AG10803 (cell line): ENCODE measurements at regions not wholly inside any gene's neighbourhood (a gene's known extent, or its start where the extent isn't known, plus 50 kb on each side); places are given as distances from the start of the nearest gene placed in this dataset.
"Not testable (repeated sequence)": the region's sequence is repeated elsewhere in the genome, so short reads cannot be mapped to it uniquely, and the experiment has no call there.

Experiments
- DNase-seq: peaks from one replicate; pipeline ENCODE4 v3.0.0; 2010; ENCODE audit warnings: low read depth
- H3K4me3 ChIP-seq: 2 replicates; pipeline ENCODE4 v1.5.1; 2011; ENCODE audit warnings: mild to moderate bottlenecking, low read length, control low read depth
- CTCF ChIP-seq: conservative IDR thresholded peaks from 2 replicates; pipeline ENCODE4 v1.5.1; 2011; ENCODE audit warnings: mild to moderate bottlenecking, low read length, control low read depth, inconsistent platforms

GRCh38 chr2:183901931-183902330 lies 696.4 kb upstream of the ZNF804A start:
- H3K4me3 ChIP-seq: no peak overlapping the region
- TF ChIP-seq CTCF: no peak
- DNase-seq: no peak

GRCh38 chr2:183903026-183903425 lies 695.3 kb upstream of the ZNF804A start:
- H3K4me3 ChIP-seq: no peak overlapping the region
- TF ChIP-seq CTCF: no peak
- DNase-seq: no peak

GRCh38 chr2:183916041-183916440 lies 682.3 kb upstream of the ZNF804A start:
- not testable (repeated sequence) for H3K4me3 ChIP-seq, DNase-seq

- no peak for DNase-seq
- no peak overlapping the region for H3K4me3 ChIP-seq
- no peak for TF ChIP-seq CTCF
These were observed 679.2 kb upstream of the ZNF804A start for GRCh38 chr2:183919167-183919566.

- no peak for DNase-seq
- no peak for TF ChIP-seq CTCF
These were observed 678.4 kb upstream of the ZNF804A start for GRCh38 chr2:183919926-183920325.

GRCh38 chr2:183925281-183925680 lies 673.0 kb upstream of the ZNF804A start:
- H3K4me3 ChIP-seq: no peak overlapping the region
- TF ChIP-seq CTCF: no peak
- no peak for DNase-seq

More at GRCh38 chr2:183919926-183920325, 678.4 kb upstream of the ZNF804A start:
- no peak overlapping the region for H3K4me3 ChIP-seq

GRCh38 chr2:183926433-183926832 lies 671.9 kb upstream of the ZNF804A start:
- H3K4me3 ChIP-seq: no peak overlapping the region
- no peak for DNase-seq
- TF ChIP-seq CTCF: no peak
